ENCODE measurements at regions not wholly inside any gene's neighbourhood (a gene's known extent, or its start where the extent isn't known, plus 50 kb on each side); places are given as distances from the start of the nearest gene placed in this dataset.

DNA sequence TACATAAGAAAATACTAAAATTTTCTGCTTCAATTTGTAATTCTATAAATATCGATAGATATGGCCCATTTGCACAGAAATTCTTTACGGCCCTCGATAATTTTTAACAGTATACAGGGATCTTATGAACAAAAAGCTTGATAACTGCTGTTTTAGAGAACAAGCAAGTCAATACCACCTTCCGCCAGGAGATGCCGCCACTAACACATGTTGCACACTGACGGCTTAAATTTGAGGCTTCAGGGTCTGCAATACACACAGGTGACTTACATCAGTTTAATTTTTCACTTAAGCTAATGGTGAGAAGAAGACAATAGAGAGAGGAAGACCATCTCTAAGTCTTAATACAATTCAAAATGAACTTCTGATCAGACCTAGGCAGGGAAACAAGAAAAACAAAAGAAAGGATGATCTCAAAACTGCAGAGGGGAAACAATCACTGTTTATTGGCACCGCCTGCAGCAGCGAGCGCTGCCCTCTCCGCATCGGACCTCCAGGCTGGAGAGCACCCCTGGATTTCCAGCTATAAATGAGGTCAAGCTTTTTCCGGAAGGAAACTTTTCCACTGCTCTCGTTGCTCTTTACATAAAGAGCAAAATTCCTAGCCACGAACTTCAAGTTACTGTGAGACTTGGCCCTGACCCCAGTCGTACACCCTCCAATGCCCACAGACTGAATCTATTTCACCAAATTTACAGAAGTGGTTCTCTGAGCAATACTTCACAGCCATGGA is 53.9 kb downstream of the OTOR start:
- Mint-ChIP-seq H3K9me3 (no peaks in the 10 kb centered on the region), H3K27me3 (ENCODE audit: low read depth) (peaks cover 34% of the 10 kb centered on the region), H3K4me3 (no peak overlapping the region), H3K4me1 (peaks cover 5% of the 10 kb centered on the region), H3K27ac (ENCODE audit: unreplicated experiment) (no peak overlapping the region), H3K36me3 (ENCODE audit: low read depth) (no peaks in the 10 kb centered on the region)
- TF ChIP-seq, protein P1, sequence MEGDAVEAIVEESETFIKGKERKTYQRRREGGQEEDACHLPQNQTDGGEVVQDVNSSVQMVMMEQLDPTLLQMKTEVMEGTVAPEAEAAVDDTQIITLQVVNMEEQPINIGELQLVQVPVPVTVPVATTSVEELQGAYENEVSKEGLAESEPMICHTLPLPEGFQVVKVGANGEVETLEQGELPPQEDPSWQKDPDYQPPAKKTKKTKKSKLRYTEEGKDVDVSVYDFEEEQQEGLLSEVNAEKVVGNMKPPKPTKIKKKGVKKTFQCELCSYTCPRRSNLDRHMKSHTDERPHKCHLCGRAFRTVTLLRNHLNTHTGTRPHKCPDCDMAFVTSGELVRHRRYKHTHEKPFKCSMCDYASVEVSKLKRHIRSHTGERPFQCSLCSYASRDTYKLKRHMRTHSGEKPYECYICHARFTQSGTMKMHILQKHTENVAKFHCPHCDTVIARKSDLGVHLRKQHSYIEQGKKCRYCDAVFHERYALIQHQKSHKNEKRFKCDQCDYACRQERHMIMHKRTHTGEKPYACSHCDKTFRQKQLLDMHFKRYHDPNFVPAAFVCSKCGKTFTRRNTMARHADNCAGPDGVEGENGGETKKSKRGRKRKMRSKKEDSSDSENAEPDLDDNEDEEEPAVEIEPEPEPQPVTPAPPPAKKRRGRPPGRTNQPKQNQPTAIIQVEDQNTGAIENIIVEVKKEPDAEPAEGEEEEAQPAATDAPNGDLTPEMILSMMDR (conservative IDR thresholded peaks at IDR 0.05): peak; percentile 90
- peak; percentile 87 for DNase-seq (ENCODE audit: low read depth, low spot score)

DNA sequence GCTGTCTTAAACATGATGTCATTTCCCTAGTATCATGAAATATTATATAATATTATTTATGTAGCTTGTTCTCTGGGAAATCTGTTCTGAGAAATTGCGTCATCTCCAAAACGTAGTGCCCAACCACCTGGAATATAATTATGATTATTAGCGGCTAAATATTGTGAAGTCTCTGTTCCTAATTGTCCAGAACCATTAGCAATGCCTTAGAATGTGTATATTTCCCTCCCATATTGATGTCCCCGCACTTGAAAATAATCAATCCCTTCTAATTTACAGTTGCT is 54.4 kb downstream of the OTOR start:
- no peaks in the 10 kb centered on the region for H3K9me3 Mint-ChIP-seq
- no peak overlapping the region for H3K4me3 Mint-ChIP-seq
- H3K4me1 Mint-ChIP-seq: peaks cover 5% of the 10 kb centered on the region
- no peak for DNase-seq (ENCODE audit: low read depth, low spot score)
- H3K27ac Mint-ChIP-seq (ENCODE audit: unreplicated experiment): no peak overlapping the region
- TF ChIP-seq, protein P1 (conservative IDR thresholded peaks at IDR 0.05): no peak
- H3K36me3 Mint-ChIP-seq (ENCODE audit: low read depth): no peaks in the 10 kb centered on the region
- peaks cover 34% of the 10 kb centered on the region for H3K27me3 Mint-ChIP-seq (ENCODE audit: low read depth)

DNA sequence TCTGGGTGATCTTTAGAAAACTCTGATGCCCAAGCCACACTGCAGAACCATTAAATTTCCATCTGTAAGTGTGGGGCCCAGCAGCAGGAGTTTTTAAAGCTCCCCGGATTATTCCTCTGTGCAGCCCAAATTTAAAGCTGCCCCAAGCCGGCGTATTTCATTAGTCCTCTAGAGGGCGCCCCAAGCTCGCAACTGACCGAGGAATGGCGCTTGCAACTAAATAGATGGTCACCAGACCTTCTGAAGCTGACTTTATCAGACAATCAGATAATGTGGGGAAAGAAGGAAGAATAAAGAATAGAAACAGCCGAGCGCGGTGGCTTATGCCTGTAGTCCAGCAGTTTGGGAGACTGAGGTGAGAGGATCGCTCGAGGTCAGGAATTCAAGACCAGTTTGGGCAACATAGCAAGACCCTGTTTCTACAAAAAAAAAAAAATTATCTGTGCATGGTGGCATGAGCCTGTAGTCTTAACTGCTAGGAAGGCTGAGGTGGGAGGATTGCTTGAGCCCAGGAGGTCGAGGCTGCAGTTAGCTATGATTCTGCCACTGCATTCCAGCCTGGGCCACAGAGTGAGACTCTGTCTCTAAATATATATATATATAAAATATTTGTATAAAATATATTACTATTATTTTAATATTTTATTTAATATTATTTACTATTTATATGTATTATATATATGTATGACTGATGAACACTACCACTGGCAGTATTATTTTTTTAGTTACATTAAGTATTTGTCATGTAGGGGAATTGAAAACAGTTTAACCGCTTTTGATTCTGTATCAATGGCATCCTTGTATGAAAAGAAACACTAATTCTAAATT is 56.0 kb downstream of the OTOR start:
- Mint-ChIP-seq H3K4me3 (no peak overlapping the region), H3K27ac (ENCODE audit: unreplicated experiment) (no peak overlapping the region), H3K4me1 (peaks cover 5% of the 10 kb centered on the region), H3K27me3 (ENCODE audit: low read depth) (peaks cover 24% of the 10 kb centered on the region), H3K9me3 (no peaks in the 10 kb centered on the region), H3K36me3 (ENCODE audit: low read depth) (no peaks in the 10 kb centered on the region)
- TF ChIP-seq, protein P1 (conservative IDR thresholded peaks at IDR 0.05): peak; percentile 88
- peak; percentile 80 for DNase-seq (ENCODE audit: low read depth, low spot score)

DNA sequence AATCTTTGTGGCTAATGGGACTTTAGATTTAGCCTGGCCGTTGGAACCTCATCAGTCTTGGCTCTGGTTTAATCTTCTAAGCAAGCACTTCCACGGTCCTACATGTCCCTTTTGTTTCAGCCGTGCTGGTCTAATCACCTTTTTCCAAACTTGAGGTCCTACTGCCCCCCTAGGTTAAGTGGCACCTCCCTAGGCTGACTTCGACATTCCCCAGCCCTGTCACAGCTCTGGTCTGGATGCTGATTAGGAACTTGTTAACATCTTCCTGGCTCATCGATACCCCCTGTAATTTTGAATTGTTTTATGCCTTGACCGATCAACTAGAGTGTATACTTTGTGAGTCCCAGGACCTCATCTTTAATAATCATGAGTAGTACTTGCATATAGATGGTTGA is 56.6 kb downstream of the OTOR start:
- no peak overlapping the region for H3K27ac Mint-ChIP-seq (ENCODE audit: unreplicated experiment)
- H3K4me1 Mint-ChIP-seq: peaks cover 5% of the 10 kb centered on the region
- no peak overlapping the region for H3K4me3 Mint-ChIP-seq
- no peaks in the 10 kb centered on the region for H3K9me3 Mint-ChIP-seq
- TF ChIP-seq, protein P1 (conservative IDR thresholded peaks at IDR 0.05): no peak
- H3K27me3 Mint-ChIP-seq (ENCODE audit: low read depth): peaks cover 20% of the 10 kb centered on the region
- H3K36me3 Mint-ChIP-seq (ENCODE audit: low read depth): no peaks in the 10 kb centered on the region
- no peak for DNase-seq (ENCODE audit: low read depth, low spot score)

DNA sequence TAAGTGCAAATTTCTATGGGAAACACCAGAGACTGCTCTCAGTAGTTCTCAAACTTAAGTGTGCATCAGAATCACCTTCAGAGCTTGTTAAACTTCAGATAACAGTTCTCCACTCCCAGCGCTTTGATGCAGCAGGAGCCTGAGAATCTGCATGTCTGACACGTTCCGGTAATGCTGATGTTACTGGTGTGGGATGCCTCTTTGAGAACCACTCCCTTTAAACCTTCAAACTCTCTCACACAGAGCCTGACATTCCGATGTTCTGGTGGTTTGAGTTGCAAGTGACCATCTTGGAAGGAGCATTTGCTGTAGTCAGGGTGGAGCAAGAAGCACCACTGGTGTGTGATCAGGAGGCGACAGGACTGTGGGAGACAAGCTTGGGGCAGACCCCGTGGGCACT is 57.9 kb downstream of the OTOR start:
- Mint-ChIP-seq H3K4me3 (no peak overlapping the region), H3K27ac (ENCODE audit: unreplicated experiment) (no peak overlapping the region), H3K4me1 (peaks cover 5% of the 10 kb centered on the region), H3K9me3 (no peaks in the 10 kb centered on the region), H3K36me3 (ENCODE audit: low read depth) (no peaks in the 10 kb centered on the region), H3K27me3 (ENCODE audit: low read depth) (peaks cover 15% of the 10 kb centered on the region)
- DNase-seq (ENCODE audit: low read depth, low spot score): no peak
- TF ChIP-seq, protein P1 (conservative IDR thresholded peaks at IDR 0.05): no peak
